Fibroblast of skin of scalp (primary cell): ENCODE measurements at regions not wholly inside any gene's neighbourhood (a gene's known extent, or its start where the extent isn't known, plus 50 kb on each side); places are given as distances from the start of the nearest gene placed in this dataset.

Experiments
- DNase-seq: peaks from one replicate; pipeline ENCODE4 v3.0.0-alpha.2; 2013

GRCh38 chr11:39294648-39295047 is 2164.8 kb downstream of the LRRC4C start:
- no peak for DNase-seq

DNA sequence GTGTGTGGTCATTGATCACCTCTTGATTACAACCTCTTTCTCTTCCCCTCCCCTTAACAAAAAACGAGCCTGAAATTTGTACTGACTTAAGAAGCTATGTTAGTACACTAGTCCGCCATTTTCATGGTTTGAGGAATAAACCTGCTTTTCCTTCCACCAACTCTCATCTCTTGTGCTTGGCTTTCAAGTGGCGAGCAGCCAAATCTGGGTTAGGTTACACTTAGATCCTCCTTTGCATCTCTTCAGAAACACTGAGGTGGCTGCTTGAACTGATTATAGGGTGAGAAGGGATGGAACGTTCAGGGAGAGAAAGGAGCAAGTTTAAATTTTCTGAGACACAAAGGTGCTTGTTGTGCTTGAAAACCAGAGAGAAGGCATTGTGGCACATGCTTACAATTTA is 2171.4 kb downstream of the LRRC4C start:
- no peak for DNase-seq

DNA sequence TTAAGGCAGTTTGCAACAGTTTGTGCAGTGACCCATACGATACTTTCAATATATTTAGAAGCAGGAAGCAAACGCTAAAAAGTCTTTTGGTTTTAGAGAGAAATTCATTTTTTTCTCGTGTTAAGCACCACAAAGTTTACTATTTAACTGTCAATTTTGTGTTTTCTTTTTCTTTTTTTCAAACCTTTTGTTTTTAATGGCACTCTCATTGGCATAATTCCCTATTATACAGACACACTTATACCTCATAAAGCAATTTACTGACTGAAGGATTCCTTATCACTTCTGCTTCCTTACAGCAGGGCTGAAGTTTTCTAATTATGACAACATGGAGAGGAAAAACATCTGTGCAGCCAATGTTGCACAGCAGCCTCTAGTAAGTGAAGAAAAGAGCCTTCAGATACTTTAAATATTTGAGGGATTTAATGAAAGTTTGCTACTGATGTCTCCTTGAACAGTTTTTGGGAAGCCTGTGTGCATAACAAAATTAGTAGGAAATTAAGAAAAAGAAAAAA is 2191.2 kb downstream of the LRRC4C start:
- no peak for DNase-seq

- DNase-seq: no peak
Measured at GRCh38 chr11:39255648-39256047, 2203.8 kb downstream of the LRRC4C start.

GRCh38 chr11:39249566-39250365 is 2209.7 kb downstream of the LRRC4C start:
- DNase-seq: no peak

DNA sequence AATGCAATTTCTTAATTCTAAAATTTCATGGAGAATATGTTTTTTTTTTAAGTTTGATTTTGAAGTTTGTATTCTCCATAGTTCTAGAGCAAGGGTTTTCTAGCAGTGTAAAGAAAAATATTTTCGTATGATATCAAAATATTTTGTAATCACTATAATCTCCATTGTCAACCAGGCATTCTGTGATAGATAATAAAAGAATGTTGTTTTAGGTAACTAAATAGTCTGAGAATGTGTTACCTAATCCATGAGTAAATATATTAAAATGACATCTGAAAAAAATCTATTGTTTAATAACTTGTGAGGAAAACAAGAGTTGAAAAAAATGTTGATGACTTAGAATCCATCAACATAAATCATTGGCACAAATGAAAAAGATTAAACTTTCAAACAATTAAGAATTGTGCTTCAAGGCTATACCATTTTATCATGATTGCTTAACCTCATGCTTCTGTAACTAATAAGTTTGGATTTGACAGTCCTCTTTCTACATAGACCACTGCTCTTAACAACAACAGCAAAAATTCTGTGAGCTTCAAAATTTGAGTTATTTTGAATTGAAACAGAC is 2211.8 kb downstream of the LRRC4C start:
- DNase-seq: no peak

- no peak for DNase-seq
Measured at GRCh38 chr11:39239553-39239952, 2219.9 kb downstream of the LRRC4C start.

GRCh38 chr11:39236916-39237315 is 2222.5 kb downstream of the LRRC4C start:
- DNase-seq: no peak

- DNase-seq: no peak
Measured at GRCh38 chr11:39221550-39222138, 2237.8 kb downstream of the LRRC4C start.

DNA sequence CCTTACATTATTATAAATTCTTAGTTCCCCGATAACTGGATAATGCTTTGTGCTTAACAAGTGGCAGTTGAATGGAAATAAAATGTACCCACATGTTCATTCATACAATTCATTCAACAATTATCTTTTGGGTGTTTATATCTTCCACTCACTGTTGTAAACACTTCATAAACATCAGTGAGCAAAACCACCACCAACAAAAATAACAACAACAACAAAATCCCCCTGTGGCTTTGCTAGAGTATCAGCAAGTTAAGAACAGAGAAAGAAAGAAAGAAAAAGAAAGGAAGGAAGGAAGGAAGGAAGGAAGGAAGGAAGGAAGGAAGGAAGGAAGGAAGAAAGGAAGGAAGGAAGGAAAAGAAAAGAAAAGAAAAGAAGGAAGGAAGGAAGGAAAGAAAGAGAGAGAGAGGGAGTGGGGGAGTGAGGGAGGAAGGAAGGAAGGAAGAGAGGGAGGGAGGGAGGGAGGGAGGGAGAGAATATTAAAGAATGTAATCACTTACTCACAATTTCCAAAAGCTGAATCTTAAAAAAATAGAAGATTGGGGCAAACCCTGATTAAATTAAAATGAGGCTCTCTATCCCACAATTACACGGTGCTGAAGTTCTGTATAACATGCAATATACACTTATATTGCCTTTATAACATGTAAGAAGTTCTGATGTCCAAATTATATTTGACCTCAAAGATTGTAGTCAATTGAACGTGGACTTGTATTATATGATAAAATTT is 2238.8 kb downstream of the LRRC4C start:
- no peak for DNase-seq

DNA sequence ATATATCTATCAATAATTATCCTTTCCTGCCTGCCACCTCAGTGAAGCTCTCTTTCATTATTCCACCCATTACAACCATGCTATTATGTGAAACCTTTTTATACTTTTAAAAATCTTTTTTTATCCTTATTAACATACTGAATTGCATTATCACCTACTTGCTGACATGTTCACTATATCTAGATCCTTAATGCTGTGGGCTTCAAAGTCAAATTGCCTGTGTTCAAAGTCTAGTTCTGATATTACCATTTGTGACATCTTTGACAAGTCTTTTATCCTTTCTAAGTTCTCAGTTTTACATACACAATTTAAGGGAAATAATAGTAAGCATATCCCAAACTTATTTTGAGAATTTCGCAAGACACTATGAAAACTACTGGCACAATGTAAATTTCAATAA is 2239.4 kb downstream of the LRRC4C start:
- DNase-seq: no peak

- no peak for DNase-seq
Measured at GRCh38 chr11:39209981-39210380, 2249.5 kb downstream of the LRRC4C start.

GRCh38 chr11:39205236-39205995 is 2254.0 kb downstream of the LRRC4C start:
- DNase-seq: no peak

DNA sequence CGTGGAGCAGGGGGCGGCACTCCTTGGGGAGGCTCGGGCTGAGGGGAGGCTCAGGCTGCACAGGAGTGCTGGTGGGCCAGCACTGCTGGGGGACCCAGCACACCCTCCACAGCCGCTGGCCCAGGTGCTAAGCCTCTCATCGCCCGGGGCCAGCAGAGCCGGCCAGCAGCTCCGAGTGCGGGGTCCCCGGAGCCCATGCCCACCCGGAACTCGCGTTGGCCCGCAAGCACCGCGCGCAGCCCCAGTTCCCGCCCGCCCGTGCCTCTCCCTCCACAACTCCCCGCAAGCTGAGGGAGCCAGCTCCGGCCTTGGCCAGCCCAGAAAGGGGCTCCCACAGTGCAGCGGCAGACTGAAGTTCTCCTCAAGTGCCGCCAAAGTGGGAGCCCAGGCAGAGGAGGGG is 2266.8 kb downstream of the LRRC4C start:
- DNase-seq: no peak

DNA sequence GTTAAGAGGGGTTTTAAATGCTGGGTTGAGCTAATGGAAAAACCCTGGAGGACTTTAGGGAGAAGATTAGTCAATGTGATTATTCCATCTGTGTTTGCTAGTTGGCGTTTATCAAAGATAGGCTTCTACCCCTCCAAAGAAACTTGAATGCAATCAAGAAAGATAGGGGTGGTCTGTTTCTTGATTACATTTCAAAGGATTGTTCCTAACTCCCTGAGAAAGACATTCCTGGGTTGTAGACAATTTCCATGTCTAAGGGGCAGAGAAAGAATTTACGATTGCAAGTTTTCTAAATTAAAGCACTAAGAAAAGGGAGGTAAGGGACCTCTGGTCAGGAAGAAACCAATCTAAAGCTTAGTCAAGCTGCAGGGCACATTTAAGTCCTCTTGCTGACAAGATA is 2268.7 kb downstream of the LRRC4C start:
- no peak for DNase-seq

DNA sequence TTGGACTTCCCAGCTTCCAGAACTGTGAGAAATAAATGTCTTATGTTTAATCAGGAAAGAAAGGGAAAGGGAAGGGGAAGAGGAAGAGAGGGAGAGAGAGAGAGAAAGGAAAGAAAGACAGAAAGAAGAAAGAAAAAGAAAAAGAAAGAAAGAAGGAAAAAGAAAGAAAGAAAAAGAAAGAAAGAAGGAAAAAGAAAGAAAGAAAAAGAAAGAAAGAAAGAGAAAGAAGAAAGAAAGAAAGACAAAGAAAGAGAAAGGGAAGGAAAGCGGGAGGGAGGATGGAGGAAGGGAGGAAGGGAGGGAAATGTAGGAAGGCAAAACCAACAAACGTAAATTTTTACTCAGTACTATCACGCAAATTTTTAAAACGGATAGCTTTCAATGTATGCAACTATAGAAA is 2281.8 kb downstream of the LRRC4C start:
- DNase-seq: no peak

GRCh38 chr11:39174965-39175364 is 2284.5 kb downstream of the LRRC4C start:
- no peak for DNase-seq

DNA sequence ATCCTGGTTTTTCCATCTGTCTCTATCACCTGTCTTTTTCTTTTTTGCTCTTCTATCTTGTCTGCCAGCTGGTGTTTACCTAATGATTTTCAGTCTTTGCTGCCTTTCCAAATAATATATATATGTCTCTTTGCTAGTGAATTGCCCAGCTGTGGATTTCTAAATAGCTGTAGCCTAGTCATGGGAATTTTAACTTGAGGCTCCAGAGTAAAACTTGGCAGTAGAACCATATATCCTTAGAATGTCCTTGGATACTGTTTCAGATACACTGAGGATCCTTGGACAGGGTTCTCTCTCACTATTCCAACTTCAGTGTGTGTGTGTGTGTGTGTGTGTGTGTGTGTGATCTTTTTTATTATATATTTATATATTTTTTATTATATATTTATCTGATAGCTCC is 2285.3 kb downstream of the LRRC4C start:
- no peak for DNase-seq

GRCh38 chr11:39165021-39165420 is 2294.4 kb downstream of the LRRC4C start:
- DNase-seq: no peak

GRCh38 chr11:39149214-39149613 is 2310.2 kb downstream of the LRRC4C start:
- DNase-seq: no peak

GRCh38 chr11:39145346-39145745 is 2314.1 kb downstream of the LRRC4C start:
- no peak for DNase-seq

GRCh38 chr11:39144351-39145130 is 2314.9 kb downstream of the LRRC4C start:
- DNase-seq: no peak
